Body of pancreas (tissue), 4 donors: ENCODE measurements at regions not wholly inside any gene's neighbourhood (a gene's known extent, or its start where the extent isn't known, plus 50 kb on each side); places are given as distances from the start of the nearest gene placed in this dataset. TPM values are rescaled to one million over a fixed set of nuclear protein-coding genes. Genes with fewer than 3 reads are reported as not detected.

ENCODE experiments used
- ATAC-seq: fragments of 150-250 bp; one replicate; pipeline ENCODE4 v1.9.1; 2016
- DNase-seq, 4 donors: peaks; one replicate each; pipeline ENCODE4 v3.0.0-alpha.2; 2019
- H3K27ac ChIP-seq, 4 donors: fragments of 200-600 bp; sonication (generic); 1 replicate in 3 of 4; 2 replicates in 1 of 4; pipeline versions ENCODE4 v1.5.1 to v1.6.1; 2016 to 2019; ENCODE audit warnings: mild to moderate bottlenecking in 1 of 4, mixed read lengths in 1 of 4, moderate library complexity in 1 of 4
- H3K27me3 ChIP-seq, 2 donors: fragments of 200-600 bp; sonication (generic); one replicate each; pipeline ENCODE4 v1.6.0; 2016; ENCODE audit warnings: mild to moderate bottlenecking in 1 of 2
- H3K36me3 ChIP-seq, 2 donors: fragments of 200-600 bp; sonication (generic); replicated peaks in 1 of 2; 2 replicates each; pipeline ENCODE4 v1.5.1; 2016; ENCODE audit warnings: low read depth in 2 of 2; ENCODE audit not compliant: insufficient read depth in 1 of 2
- H3K4me1 ChIP-seq: fragments of 200-600 bp; sonication (generic); one replicate; pipeline ENCODE4 v1.6.0; 2016
- H3K4me3 ChIP-seq, 2 donors: fragments of 200-600 bp; sonication (generic); 1 replicate in 1 of 2; 2 replicates in 1 of 2; pipeline ENCODE4 v1.5.1; 2016 to 2019
- H3K9me3 ChIP-seq, 3 donors: fragments of 200-600 bp; sonication (generic); 1 replicate in 2 of 3; 2 replicates in 1 of 3; pipeline ENCODE4 v1.5.1; 2016
- CTCF ChIP-seq, 7 experiments: fragments of 450-650 bp in 4 of 7; fragments of 200-600 bp in 3 of 7; sonication (generic) in 3 of 7; IDR thresholded peaks; one replicate each; pipeline ENCODE4 v1.5.1; 2016 to 2019; ENCODE audit warnings: antibody characterized with exemption in 7 of 7
- POLR2A ChIP-seq, 3 donors: fragments of 450-650 bp; IDR thresholded peaks; one replicate each; pipeline ENCODE4 v1.6.1; 2016; ENCODE audit warnings: antibody characterized with exemption in 3 of 3, mild to moderate bottlenecking in 2 of 3
- WGBS, 2 donors: methylation state at CpG; one replicate each; pipeline ENCODE4 v1.1.5; 2017; 5-methylcytosine and 5-hydroxymethylcytosine counted together
- intact Hi-C: fragments of 100-400 bp; cut with DNase I; formaldehyde crosslinking; loops from one replicate; pipeline ENCODE4 v1.15.1; 2023
- small RNA-seq: library from RNA; depleted of rRNA; stranded (forward); fragments of <200 nt; gene quantifications from one replicate; pipeline ENCODE3, GENCODE V24; 2016

- H3K9me3 ChIP-seq, result no peaks in the 10 kb centered on the region
- H3K4me1 ChIP-seq, result no peaks in the 10 kb centered on the region
- no peaks in the 10 kb centered on the region for H3K36me3 ChIP-seq
- no peak overlapping the region for H3K4me3 ChIP-seq
- 68 to 72% methylated on average over 3 of the region's 3 CpGs for WGBS, 2 donors
- TF ChIP-seq POLR2A (IDR thresholded peaks at IDR 0.05), result no peak
- no peak for TF ChIP-seq CTCF (IDR thresholded peaks at IDR 0.05)
- DNase-seq (no peak), ATAC-seq (no peak)
- intact Hi-C loops, result no loop called here
- no peak overlapping the region for H3K27ac ChIP-seq
- no peaks in the 10 kb centered on the region for H3K27me3 ChIP-seq
These were observed 495.3 kb downstream of the UBE2NL start for GRCh38 chrX:144379156-144379555.

GRCh38 chrX:144388738-144389137, 504.9 kb downstream of the UBE2NL start:
- Histone ChIP-seq H3K27ac (no peak overlapping the region), H3K27me3 (no peaks in the 10 kb centered on the region), H3K36me3 (no peaks in the 10 kb centered on the region), H3K9me3 (no peaks in the 10 kb centered on the region), H3K4me1 (no peaks in the 10 kb centered on the region), H3K4me3 (no peak overlapping the region)
- ATAC-seq (no peak), DNase-seq (no peak)
- TF ChIP-seq POLR2A (IDR thresholded peaks at IDR 0.05), result no peak
- TF ChIP-seq CTCF (IDR thresholded peaks at IDR 0.05), result no peak
- 14 to 33% methylated on average over 1 of the region's 1 CpG for WGBS, 2 donors
- intact Hi-C loops, result no loop called here

Small RNAs in the stretch of these regions (small RNA-seq; reads per million reads assigned to genes)
- not detected for gene AC234064.1
